Gastrocnemius medialis (tissue), 4 donors: ENCODE measurements at regions not wholly inside any gene's neighbourhood (a gene's known extent, or its start where the extent isn't known, plus 50 kb on each side); places are given as distances from the start of the nearest gene placed in this dataset.
A peak's percentile ranks its signal among the peaks of the same experiment; 100 is the strongest.

Experiments
- ATAC-seq, 2 donors: fragments of 150-250 bp; one replicate each; pipeline ENCODE4 v1.9.1; 2016
- DNase-seq, 2 donors: peaks; one replicate each; pipeline ENCODE4 v3.0.0-alpha.2; 2019
- H3K27ac ChIP-seq, 4 donors: fragments of 200-600 bp; sonication (generic); 1 replicate in 1 of 4; 2 replicates in 3 of 4; pipeline ENCODE4 v1.5.1; 2016 to 2018; ENCODE audit warnings: mild to moderate bottlenecking in 2 of 4, moderate library complexity in 1 of 4
- H3K27me3 ChIP-seq, 3 donors: fragments of 200-600 bp; sonication (generic) in 2 of 3; 1 replicate in 1 of 3; 2 replicates in 2 of 3; pipeline versions ENCODE4 v1.5.1 to v1.6.0; 2016 to 2019; ENCODE audit warnings: mild to moderate bottlenecking in 1 of 3, moderate library complexity in 1 of 3
- H3K36me3 ChIP-seq, 2 donors: fragments of 200-600 bp; sonication (generic) in 1 of 2; one replicate each; pipeline ENCODE4 v1.5.1; 2017 to 2018
- H3K4me1 ChIP-seq, 2 donors: fragments of 200-600 bp; sonication (generic) in 1 of 2; one replicate each; pipeline ENCODE4 v1.5.1; 2016 to 2017; ENCODE audit warnings: mild to moderate bottlenecking in 2 of 2
- H3K4me3 ChIP-seq, 4 donors: fragments of 200-600 bp; sonication (generic) in 3 of 4; 1 replicate in 1 of 4; 2 replicates in 3 of 4; pipeline ENCODE4 v1.5.1; 2016 to 2019; ENCODE audit warnings: mild to moderate bottlenecking in 2 of 4
- H3K9me3 ChIP-seq, 3 donors: fragments of 200-600 bp; sonication (generic) in 2 of 3; 1 replicate in 1 of 3; 2 replicates in 2 of 3; pipeline ENCODE4 v1.5.1; 2016 to 2019
- CTCF ChIP-seq, 5 experiments: fragments of 450-650 bp in 3 of 5; fragments of 200-600 bp in 2 of 5; sonication (generic) in 2 of 5; IDR thresholded peaks in 4 of 5; conservative IDR thresholded peaks in 1 of 5; 1 replicate in 4 of 5; 2 replicates in 1 of 5; pipeline ENCODE4 v1.5.1; 2016 to 2019; ENCODE audit warnings: antibody characterized with exemption in 5 of 5, mild to moderate bottlenecking in 3 of 5, moderate library complexity in 3 of 5
- POLR2A ChIP-seq, 2 donors: fragments of 450-650 bp; IDR thresholded peaks; one replicate each; pipeline ENCODE4 v1.6.1; 2017; ENCODE audit warnings: antibody characterized with exemption in 2 of 2, mild to moderate bottlenecking in 2 of 2, moderate library complexity in 2 of 2
- in situ Hi-C, 4 donors: fragments of 200-750 bp; cut with MboI; loops; one replicate each; pipeline versions ENCODE4 v1.15.0 to v1.8.0; 2017; ENCODE audit warnings: low sequenced_read_pairs in 4 of 4
- intact Hi-C: fragments of 100-400 bp; cut with DNase I; formaldehyde crosslinking; loops from one replicate; pipeline ENCODE4 v1.15.1; 2023; ENCODE audit warnings: low total_unique reads

GRCh38 chr7:41013117-41013516 is 689.8 kb downstream of the INHBA start:
- ATAC-seq (no peak), DNase-seq (no peak)
- H3K9me3 ChIP-seq, result no peaks in the 10 kb centered on the region
- TF ChIP-seq POLR2A (IDR thresholded peaks at IDR 0.05) (no peak), CTCF (IDR thresholded peaks at IDR 0.05 in 4 of 5, conservative IDR thresholded peaks at IDR 0.05 in 1 of 5) (no peak)
- H3K27me3 ChIP-seq, result no peaks in the 10 kb centered on the region
- in situ Hi-C loops (no loop called here), intact Hi-C loops (loop anchor here (5.0 kb wide), 1 partner anchor 34 kb away; no protein-coding TSS in a partner anchor)
- H3K4me3 ChIP-seq, result no peak overlapping the region
- no peaks in the 10 kb centered on the region for H3K4me1 ChIP-seq
- H3K36me3 ChIP-seq, result no peaks in the 10 kb centered on the region
- H3K27ac ChIP-seq, result no peak overlapping the region

GRCh38 chr7:41012041-41012440 is 690.8 kb downstream of the INHBA start:
- ATAC-seq (no peak), DNase-seq (no peak)
- no peak overlapping the region for H3K4me3 ChIP-seq
- no peaks in the 10 kb centered on the region for H3K9me3 ChIP-seq
- in situ Hi-C loops (no loop called here), intact Hi-C loops (loop anchor here (5.0 kb wide), 1 partner anchor 35 kb away; no protein-coding TSS in a partner anchor)
- TF ChIP-seq CTCF (IDR thresholded peaks at IDR 0.05 in 4 of 5, conservative IDR thresholded peaks at IDR 0.05 in 1 of 5) (no peak), POLR2A (IDR thresholded peaks at IDR 0.05) (no peak)
- no peaks in the 10 kb centered on the region for H3K36me3 ChIP-seq
- no peak overlapping the region for H3K27ac ChIP-seq
- H3K4me1 ChIP-seq, result no peaks in the 10 kb centered on the region
- H3K27me3 ChIP-seq, result no peaks in the 10 kb centered on the region

- peak overlapping the region in 3 of 4 donors; percentile 5 to 39 (median 34) for H3K27ac ChIP-seq
Measured at GRCh38 chr7:41010967-41011366, 691.9 kb downstream of the INHBA start.

GRCh38 chr7:41010418-41010817 is 692.5 kb downstream of the INHBA start:
- peak overlapping the region; percentile 16 to 43 (median 34) for H3K27ac ChIP-seq
- DNase-seq, result peak; percentile 40 to 46
- no peaks in the 10 kb centered on the region for H3K9me3 ChIP-seq
- no peaks in the 10 kb centered on the region for H3K27me3 ChIP-seq
- TF ChIP-seq CTCF (IDR thresholded peaks at IDR 0.05 in 4 of 5, conservative IDR thresholded peaks at IDR 0.05 in 1 of 5) (no peak), POLR2A (IDR thresholded peaks at IDR 0.05) (no peak)
- no peaks in the 10 kb centered on the region for H3K36me3 ChIP-seq
- no peak overlapping the region for H3K4me3 ChIP-seq
- H3K4me1 ChIP-seq, result peaks cover 0 to 4% of the 10 kb centered on the region in 2 donors
- peak; percentile 79 for ATAC-seq
- in situ Hi-C loops, result no loop called here
- intact Hi-C loops, result loop anchor here (5.0 kb wide), 1 partner anchor 37 kb away; no protein-coding TSS in a partner anchor

More at GRCh38 chr7:41010967-41011366, 691.9 kb downstream of the INHBA start:
- Histone ChIP-seq H3K27me3 (no peaks in the 10 kb centered on the region), H3K4me1 (peaks cover 0 to 4% of the 10 kb centered on the region in 2 donors), H3K9me3 (no peaks in the 10 kb centered on the region), H3K4me3 (no peak overlapping the region), H3K36me3 (no peaks in the 10 kb centered on the region)
- in situ Hi-C loops, result no loop called here
- ATAC-seq (peak; percentile 42 to 61), DNase-seq (peak; percentile 27 to 41)
- TF ChIP-seq POLR2A (IDR thresholded peaks at IDR 0.05) (no peak), CTCF (IDR thresholded peaks at IDR 0.05 in 4 of 5, conservative IDR thresholded peaks at IDR 0.05 in 1 of 5) (no peak)
- intact Hi-C loops, result loop anchor here (5.0 kb wide), 1 partner anchor 36 kb away; no protein-coding TSS in a partner anchor

GRCh38 chr7:41007811-41008210 is 695.1 kb downstream of the INHBA start:
- TF ChIP-seq POLR2A (IDR thresholded peaks at IDR 0.05) (no peak), CTCF (IDR thresholded peaks at IDR 0.05 in 4 of 5, conservative IDR thresholded peaks at IDR 0.05 in 1 of 5) (no peak)
- Histone ChIP-seq H3K4me1 (peaks cover 0 to 4% of the 10 kb centered on the region in 2 donors), H3K9me3 (no peaks in the 10 kb centered on the region), H3K36me3 (no peaks in the 10 kb centered on the region), H3K4me3 (no peak overlapping the region), H3K27ac (no peak overlapping the region), H3K27me3 (no peaks in the 10 kb centered on the region)
- DNase-seq, result no peak
- intact Hi-C loops, result no loop called here
- in situ Hi-C loops, result no loop called here
- ATAC-seq, result no peak
